NOMO-1 treated with dmso at 0.1 percent for 144 hours (cell line): ENCODE measurements at regions not wholly inside any gene's neighbourhood (a gene's known extent, or its start where the extent isn't known, plus 50 kb on each side); places are given as distances from the start of the nearest gene placed in this dataset.
"Not testable (repeated sequence)": the region's sequence is repeated elsewhere in the genome, so short reads cannot be mapped to it uniquely, and the experiment has no call there.

Experiments used
- DNase-seq: peaks from one replicate; lab custom pipeline; 2025; ENCODE audit not compliant: unreplicated experiment; lab: John Stamatoyannopoulos, UW

GRCh38 chr14:28284546-28285300, 481.9 kb upstream of the FOXG1 start:
- no peak for DNase-seq

GRCh38 chr14:28294834-28295440, 471.6 kb upstream of the FOXG1 start:
- no peak for DNase-seq

- no peak for DNase-seq
Measured at GRCh38 chr14:28297559-28297958, 469.0 kb upstream of the FOXG1 start.

- no peak for DNase-seq
Measured at GRCh38 chr14:28298156-28298555, 468.4 kb upstream of the FOXG1 start.

GRCh38 chr14:28299227-28299626, 467.4 kb upstream of the FOXG1 start:
- no peak for DNase-seq

GRCh38 chr14:28300356-28300755, 466.2 kb upstream of the FOXG1 start:
- DNase-seq = no peak

- no peak for DNase-seq
Measured at GRCh38 chr14:28301179-28301578, 465.4 kb upstream of the FOXG1 start.

GRCh38 chr14:28303248-28303647, 463.3 kb upstream of the FOXG1 start:
- DNase-seq = no peak

- DNase-seq = no peak
Measured at GRCh38 chr14:28305938-28306337, 460.6 kb upstream of the FOXG1 start.

- DNase-seq = no peak
Measured at GRCh38 chr14:28307506-28307905, 459.1 kb upstream of the FOXG1 start.

GRCh38 chr14:28308734-28309133, 457.9 kb upstream of the FOXG1 start:
- no peak for DNase-seq

GRCh38 chr14:28317890-28318675, 448.5 kb upstream of the FOXG1 start:
- not testable (repeated sequence) for DNase-seq

GRCh38 chr14:28321475-28322244, 444.9 kb upstream of the FOXG1 start:
- DNase-seq = no peak

- DNase-seq = no peak
Measured at GRCh38 chr14:28323366-28323765, 443.2 kb upstream of the FOXG1 start.

- DNase-seq = no peak
Measured at GRCh38 chr14:28323951-28324741, 442.4 kb upstream of the FOXG1 start.

GRCh38 chr14:28340816-28341215, 425.8 kb upstream of the FOXG1 start:
- no peak for DNase-seq

- DNase-seq = no peak
Measured at GRCh38 chr14:28344381-28344780, 422.2 kb upstream of the FOXG1 start.

GRCh38 chr14:28348797-28349196, 417.8 kb upstream of the FOXG1 start:
- DNase-seq = no peak

GRCh38 chr14:28356819-28357218, 409.8 kb upstream of the FOXG1 start:
- no peak for DNase-seq

- no peak for DNase-seq
Measured at GRCh38 chr14:28361486-28361885, 405.1 kb upstream of the FOXG1 start.
